ENCODE measurements at regions not wholly inside any gene's neighbourhood (a gene's known extent, or its start where the extent isn't known, plus 50 kb on each side); places are given as distances from the start of the nearest gene placed in this dataset.

DNA sequence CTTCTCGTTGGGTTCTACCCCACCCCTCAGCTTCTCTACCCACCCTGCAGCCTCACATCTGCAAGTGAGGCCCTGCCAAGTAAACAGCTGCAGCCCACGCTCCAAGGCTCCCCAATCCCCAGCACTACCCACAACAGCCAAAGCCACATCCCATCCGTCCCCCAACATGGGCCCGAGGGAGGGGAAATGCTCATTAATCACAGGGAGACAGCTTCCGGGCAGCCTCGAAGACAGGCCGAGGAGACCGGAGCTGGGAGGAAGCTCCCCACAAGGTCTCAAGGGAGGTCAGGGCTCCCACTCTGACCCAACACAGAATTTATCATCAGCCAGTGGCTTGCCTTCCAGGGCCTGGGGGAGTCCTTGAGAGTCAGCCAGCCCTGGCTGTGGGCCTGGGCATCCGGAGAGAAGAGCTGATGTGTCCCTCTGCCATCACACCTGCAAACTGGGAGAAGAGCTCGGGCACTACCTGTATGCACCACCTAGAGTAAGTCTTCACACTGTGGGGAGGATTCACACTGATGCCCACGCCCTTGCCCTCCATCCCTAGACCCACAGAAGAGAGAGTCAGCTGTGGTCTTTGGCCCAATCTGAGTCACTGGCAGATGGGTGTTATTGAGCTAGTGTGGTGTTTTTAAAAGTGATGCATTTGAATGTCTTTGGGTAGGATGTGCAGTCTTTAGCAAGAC, 115.5 kb upstream of the ZMIZ1 start:
- H3K4me3 ChIP-seq: no peak overlapping the region
- TF ChIP-seq, protein P1, sequence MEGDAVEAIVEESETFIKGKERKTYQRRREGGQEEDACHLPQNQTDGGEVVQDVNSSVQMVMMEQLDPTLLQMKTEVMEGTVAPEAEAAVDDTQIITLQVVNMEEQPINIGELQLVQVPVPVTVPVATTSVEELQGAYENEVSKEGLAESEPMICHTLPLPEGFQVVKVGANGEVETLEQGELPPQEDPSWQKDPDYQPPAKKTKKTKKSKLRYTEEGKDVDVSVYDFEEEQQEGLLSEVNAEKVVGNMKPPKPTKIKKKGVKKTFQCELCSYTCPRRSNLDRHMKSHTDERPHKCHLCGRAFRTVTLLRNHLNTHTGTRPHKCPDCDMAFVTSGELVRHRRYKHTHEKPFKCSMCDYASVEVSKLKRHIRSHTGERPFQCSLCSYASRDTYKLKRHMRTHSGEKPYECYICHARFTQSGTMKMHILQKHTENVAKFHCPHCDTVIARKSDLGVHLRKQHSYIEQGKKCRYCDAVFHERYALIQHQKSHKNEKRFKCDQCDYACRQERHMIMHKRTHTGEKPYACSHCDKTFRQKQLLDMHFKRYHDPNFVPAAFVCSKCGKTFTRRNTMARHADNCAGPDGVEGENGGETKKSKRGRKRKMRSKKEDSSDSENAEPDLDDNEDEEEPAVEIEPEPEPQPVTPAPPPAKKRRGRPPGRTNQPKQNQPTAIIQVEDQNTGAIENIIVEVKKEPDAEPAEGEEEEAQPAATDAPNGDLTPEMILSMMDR (IDR thresholded peaks at IDR 0.05): no peak
- DNase-seq (ENCODE audit: low spot score): no peak
- H3K27ac ChIP-seq: peak overlapping the region in 1 of 2 donors; percentile 60

DNA sequence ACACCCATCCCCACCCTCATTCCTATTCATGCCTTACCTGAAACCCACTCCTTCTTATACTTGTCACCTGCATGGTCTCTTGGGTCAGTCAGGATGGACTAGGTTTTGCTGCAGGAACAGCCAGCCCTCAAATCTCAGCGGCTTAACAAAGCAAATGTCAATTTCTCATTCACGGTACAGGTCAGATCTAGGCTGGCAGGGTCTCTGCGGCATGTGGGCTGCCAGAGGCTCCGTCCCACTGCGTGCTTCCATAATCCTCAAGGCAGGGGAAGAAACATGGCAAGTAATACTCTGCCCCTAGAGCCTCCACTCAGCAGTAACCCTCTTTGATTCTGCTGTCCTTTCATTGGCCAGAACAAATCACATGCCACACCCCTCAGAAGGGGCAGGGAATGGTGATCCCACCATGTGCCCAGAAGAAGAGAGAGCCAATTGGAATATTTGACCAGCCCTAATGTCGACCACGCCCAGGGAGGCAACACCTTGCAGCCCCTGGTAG, 114.9 kb upstream of the ZMIZ1 start:
- no peak for DNase-seq (ENCODE audit: low spot score)
- no peak overlapping the region for H3K4me3 ChIP-seq
- TF ChIP-seq, protein P1 (IDR thresholded peaks at IDR 0.05): no peak
- H3K27ac ChIP-seq: no peak overlapping the region

DNA sequence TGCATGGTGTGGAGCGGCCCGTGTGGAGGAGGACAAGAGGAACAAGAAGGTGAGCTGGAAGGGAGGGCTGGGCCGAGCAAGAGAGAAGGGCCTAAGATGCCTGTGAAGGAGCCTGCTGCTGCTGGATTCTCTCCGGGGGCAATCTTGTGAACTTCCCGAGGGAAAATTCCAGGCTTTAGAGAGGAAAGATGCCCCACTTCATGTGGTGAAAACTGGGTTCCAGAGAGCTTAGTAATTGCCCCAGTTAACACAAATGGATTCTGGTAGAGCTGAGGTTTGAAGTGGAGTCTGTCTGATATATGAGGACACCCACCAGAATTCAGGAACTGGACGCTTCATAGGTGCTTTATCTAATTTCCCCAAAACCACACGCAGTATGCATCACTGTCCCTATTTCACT, 114.1 kb upstream of the ZMIZ1 start:
- no peak for DNase-seq (ENCODE audit: low spot score)
- H3K4me3 ChIP-seq: no peak overlapping the region
- TF ChIP-seq, protein P1 (IDR thresholded peaks at IDR 0.05): no peak

DNA sequence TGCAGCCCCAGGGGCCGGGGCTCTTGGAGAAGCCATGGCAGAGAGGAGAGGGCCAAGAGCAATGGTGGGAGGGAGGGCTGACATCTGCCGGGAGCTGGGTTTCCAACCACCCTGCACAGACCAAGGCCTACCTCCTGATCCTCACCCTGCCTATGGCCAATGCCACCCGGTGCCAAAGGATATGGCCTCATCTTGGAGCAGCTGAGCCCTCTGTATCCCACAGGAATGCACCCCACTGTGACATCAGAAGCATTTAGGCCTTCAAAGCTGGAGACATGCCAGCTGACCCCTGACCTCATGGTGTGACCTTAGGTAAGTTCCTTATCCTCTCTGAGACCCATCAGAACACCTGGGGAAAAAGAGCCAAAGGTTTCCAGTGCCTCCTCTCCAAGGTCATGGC, 113.6 kb upstream of the ZMIZ1 start:
- no peak overlapping the region for H3K4me3 ChIP-seq
- no peak overlapping the region for H3K27ac ChIP-seq
- TF ChIP-seq, protein P1 (IDR thresholded peaks at IDR 0.05): no peak
- no peak for DNase-seq (ENCODE audit: low spot score)

More for the DNA sequence above, 114.1 kb upstream of the ZMIZ1 start:
- H3K27ac ChIP-seq: no peak overlapping the region

DNA sequence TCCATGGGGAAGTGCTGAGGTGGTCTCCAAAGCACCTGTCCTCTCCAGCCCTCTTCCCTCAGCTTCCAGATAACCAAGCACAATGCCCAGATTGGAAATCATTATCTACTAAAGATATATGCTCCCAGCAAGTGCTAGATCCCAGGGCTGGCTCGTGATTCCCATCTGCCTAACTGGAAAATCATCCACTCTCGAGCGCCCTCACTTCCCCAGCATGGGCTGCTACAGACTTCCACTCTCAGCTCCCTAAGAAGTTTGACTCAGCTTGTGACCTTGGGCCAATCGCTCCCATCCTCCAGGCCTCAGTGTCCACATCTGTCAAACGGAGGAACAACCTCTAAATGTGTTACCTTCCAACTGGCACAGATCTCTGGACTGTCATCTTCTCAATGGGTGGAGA, 112.4 kb upstream of the ZMIZ1 start:
- no peak for DNase-seq (ENCODE audit: low spot score)
- TF ChIP-seq, protein P1 (IDR thresholded peaks at IDR 0.05): no peak

DNA sequence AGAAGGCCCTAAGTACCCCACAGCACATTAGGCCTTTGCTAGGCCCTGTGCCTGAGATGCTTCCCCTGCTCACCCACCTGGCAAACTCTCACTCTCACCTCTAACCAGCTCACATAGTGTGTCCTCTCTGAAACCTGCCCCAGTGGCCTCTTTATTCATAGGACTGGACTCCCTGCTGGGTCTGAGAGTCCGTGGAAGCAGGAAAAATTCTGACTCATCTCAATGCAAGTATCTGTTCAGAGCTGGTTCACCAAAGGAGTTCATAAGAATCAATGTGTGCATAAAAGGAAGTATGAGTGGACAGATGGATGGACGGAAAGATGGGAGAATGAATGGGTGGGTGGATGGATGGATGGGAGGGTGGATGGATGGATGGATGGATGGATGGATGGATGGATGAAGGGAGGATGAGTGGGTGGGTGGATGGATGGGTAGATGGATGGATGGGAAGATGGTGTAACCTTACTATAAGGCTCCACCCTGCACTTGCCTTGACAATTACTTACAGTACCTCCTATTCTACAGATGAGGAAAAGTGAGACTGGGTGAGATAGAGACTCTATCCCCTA, 111.2 kb upstream of the ZMIZ1 start:
- TF ChIP-seq, protein P1 (IDR thresholded peaks at IDR 0.05): no peak
- Histone ChIP-seq H3K27ac (no peak overlapping the region), H3K4me3 (no peak overlapping the region)
- DNase-seq (ENCODE audit: low spot score): no peak

More for the DNA sequence above, 112.4 kb upstream of the ZMIZ1 start:
- Histone ChIP-seq H3K4me3 (no peak overlapping the region), H3K27ac (no peak overlapping the region)

All from coronary artery (tissue), 2 donors.